Activated T-cell treated with anti-CD3 and anti-CD28 coated beads, Interleukin-2, amount 50 U/mL, for 4 hours (primary cell): ENCODE measurements at regions not wholly inside any gene's neighbourhood (a gene's known extent, or its start where the extent isn't known, plus 50 kb on each side); places are given as distances from the start of the nearest gene placed in this dataset.

Source experiments
- ATAC-seq, 2 donors: fragments of 200-7000 bp; cut with Tn5 transposase; one replicate each; pipeline ENCODE4 v1.10.0; 2021
- DNase-seq: peaks from one replicate; pipeline ENCODE4 v3.0.0-alpha.2; 2020
- H3K27me3 Mint-ChIP-seq: one replicate; pipeline ENCODE4 v1.8.0; 2021; ENCODE audit warnings: low read depth, mixed read lengths
- H3K36me3 Mint-ChIP-seq: one replicate; pipeline ENCODE4 v1.8.0; 2022; ENCODE audit warnings: mixed read lengths; ENCODE audit not compliant: insufficient read depth
- H3K4me1 Mint-ChIP-seq: one replicate; pipeline ENCODE4 v1.8.0; 2021; ENCODE audit warnings: low read depth, mixed read lengths
- H3K4me3 Mint-ChIP-seq: one replicate; pipeline ENCODE4 v1.8.0; 2021; ENCODE audit warnings: mild to moderate bottlenecking, moderate library complexity, mixed read lengths
- H3K9me3 Mint-ChIP-seq: one replicate; pipeline ENCODE4 v1.8.0; 2021; ENCODE audit warnings: mixed read lengths

DNA sequence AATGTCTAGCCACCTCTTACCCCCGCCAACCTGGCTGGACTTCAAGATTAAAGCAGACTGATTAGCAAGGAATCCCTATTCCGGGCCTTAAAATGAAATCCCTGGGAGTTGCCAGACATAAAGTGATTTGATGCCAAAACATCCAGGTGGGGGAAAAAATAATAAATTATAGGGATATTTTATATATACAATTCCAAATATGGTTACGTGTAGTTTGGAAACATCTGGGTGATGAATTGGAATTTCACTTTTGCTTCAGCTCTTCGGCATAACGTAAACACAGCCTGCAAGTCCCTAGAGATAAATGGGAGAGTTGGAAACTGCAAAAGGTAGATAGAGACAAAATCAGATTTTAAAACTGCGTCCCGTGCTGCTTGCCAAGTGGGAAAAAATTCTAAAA is 545.5 kb upstream of the MDFIC2 start:
- DNase-seq (no peak), ATAC-seq (no peak)
- peaks cover 7% of the 10 kb centered on the region for H3K27me3 Mint-ChIP-seq
- no peak overlapping the region for H3K4me3 Mint-ChIP-seq
- H3K36me3 Mint-ChIP-seq, result no peaks in the 10 kb centered on the region
- no peaks in the 10 kb centered on the region for H3K9me3 Mint-ChIP-seq
- H3K4me1 Mint-ChIP-seq, result peaks cover 16% of the 10 kb centered on the region

DNA sequence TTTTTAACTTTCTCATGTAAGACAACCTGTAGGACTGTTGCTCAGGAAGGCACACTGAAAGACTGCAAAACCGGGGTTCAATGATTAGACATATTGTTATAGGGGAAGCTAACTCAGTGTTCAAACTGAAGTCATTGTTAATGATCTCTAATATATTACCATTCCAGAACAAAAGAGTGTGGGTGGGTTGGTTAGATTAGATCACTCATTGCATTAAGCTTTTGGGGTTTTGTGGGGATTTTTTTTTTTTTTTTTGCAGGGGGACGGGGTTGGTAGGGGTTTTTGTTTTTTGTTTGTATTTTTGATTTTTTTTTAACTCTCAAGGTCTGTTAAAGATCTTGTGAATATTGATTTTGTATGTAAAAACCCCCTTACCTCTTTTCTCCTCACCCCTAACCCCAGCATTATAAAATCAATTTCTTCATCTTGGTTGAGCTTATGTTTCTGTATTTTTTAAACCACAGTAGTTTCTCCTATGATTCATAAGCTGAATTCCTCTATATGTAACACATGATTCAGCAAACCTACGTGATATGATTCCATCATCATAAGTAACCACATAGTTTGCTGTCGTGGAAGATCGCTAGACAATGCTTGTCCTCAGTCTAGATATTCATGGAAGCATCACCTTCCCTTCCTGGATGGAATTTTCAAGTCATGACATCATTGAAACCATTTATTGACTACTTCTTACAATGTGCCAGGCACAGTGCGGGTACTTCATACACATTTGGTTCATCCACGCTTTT is 544.1 kb upstream of the MDFIC2 start:
- Mint-ChIP-seq H3K9me3 (no peaks in the 10 kb centered on the region), H3K4me1 (peaks cover 16% of the 10 kb centered on the region), H3K27me3 (peaks cover 8% of the 10 kb centered on the region), H3K36me3 (no peaks in the 10 kb centered on the region), H3K4me3 (no peak overlapping the region)
- ATAC-seq, result peak; percentile 84 to 88
- DNase-seq, result no peak

DNA sequence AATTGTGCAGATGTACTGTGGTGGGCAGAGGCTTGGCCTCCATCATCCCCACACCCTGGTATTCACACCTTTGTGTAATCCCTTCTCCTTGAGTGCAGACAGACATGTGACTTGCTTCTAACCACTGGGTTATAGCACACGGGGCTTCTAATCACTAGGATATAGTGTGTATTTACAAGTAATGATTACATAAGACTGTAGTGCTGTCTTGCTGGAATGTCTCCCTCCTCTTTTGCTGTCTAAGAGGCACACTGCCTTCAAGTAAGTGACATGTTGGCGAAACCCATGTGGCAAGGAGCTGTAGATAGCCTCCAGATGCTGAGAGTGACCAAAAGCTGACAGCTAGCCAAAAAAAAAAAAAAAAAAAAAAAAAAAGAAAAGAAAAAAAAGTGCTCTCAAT is 542.7 kb upstream of the MDFIC2 start:
- H3K27me3 Mint-ChIP-seq, result peaks cover 10% of the 10 kb centered on the region

DNA sequence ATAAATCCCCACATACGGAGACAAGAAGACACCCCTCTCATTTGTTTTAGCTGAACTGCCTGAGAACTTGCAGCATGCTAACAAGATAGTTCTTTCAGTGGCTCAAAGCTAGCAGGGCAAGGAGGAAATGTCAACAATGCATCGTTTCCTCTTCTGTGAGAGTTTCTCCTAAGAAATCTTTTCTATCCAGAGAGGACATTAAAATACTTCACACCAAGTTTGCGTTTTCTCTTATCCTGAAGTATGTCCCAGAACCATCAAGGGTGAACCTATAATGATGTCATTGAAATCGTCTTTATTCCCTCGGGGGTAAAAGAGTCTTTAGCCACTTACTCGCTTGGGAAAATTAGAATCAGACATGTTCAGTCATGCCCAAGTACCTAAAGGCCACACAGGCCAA is 541.7 kb upstream of the MDFIC2 start:
- H3K4me1 Mint-ChIP-seq, result peaks cover 16% of the 10 kb centered on the region
- no peaks in the 10 kb centered on the region for H3K36me3 Mint-ChIP-seq
- H3K27me3 Mint-ChIP-seq, result peaks cover 3% of the 10 kb centered on the region
- no peak for ATAC-seq
- no peak for DNase-seq
- no peak overlapping the region for H3K4me3 Mint-ChIP-seq
- H3K9me3 Mint-ChIP-seq, result no peaks in the 10 kb centered on the region

More for the DNA sequence above, 542.7 kb upstream of the MDFIC2 start:
- ATAC-seq (no peak), DNase-seq (no peak)
- Mint-ChIP-seq H3K36me3 (no peaks in the 10 kb centered on the region), H3K4me1 (peaks cover 16% of the 10 kb centered on the region), H3K4me3 (no peak overlapping the region), H3K9me3 (no peaks in the 10 kb centered on the region)

GRCh38 chr3:70853161-70853944 is 540.9 kb upstream of the MDFIC2 start:
- Mint-ChIP-seq H3K4me3 (no peak overlapping the region), H3K27me3 (peaks cover 7% of the 10 kb centered on the region), H3K36me3 (no peaks in the 10 kb centered on the region), H3K4me1 (peaks cover 16% of the 10 kb centered on the region), H3K9me3 (no peaks in the 10 kb centered on the region)
- DNase-seq, result no peak
- no peak for ATAC-seq

GRCh38 chr3:70849911-70850699 is 537.7 kb upstream of the MDFIC2 start:
- DNase-seq (no peak), ATAC-seq (no peak)
- H3K4me3 Mint-ChIP-seq, result no peak overlapping the region
- no peaks in the 10 kb centered on the region for H3K36me3 Mint-ChIP-seq
- no peaks in the 10 kb centered on the region for H3K9me3 Mint-ChIP-seq
- H3K4me1 Mint-ChIP-seq, result peaks cover 3% of the 10 kb centered on the region
- peaks cover 12% of the 10 kb centered on the region for H3K27me3 Mint-ChIP-seq

GRCh38 chr3:70840106-70840870 is 527.9 kb upstream of the MDFIC2 start:
- H3K9me3 Mint-ChIP-seq, result no peaks in the 10 kb centered on the region
- peak in 1 of 2 donors; percentile 25 for ATAC-seq
- H3K36me3 Mint-ChIP-seq, result no peaks in the 10 kb centered on the region
- H3K4me3 Mint-ChIP-seq, result no peak overlapping the region
- H3K4me1 Mint-ChIP-seq, result peaks cover 12% of the 10 kb centered on the region
- H3K27me3 Mint-ChIP-seq, result peaks cover 4% of the 10 kb centered on the region
- no peak for DNase-seq

DNA sequence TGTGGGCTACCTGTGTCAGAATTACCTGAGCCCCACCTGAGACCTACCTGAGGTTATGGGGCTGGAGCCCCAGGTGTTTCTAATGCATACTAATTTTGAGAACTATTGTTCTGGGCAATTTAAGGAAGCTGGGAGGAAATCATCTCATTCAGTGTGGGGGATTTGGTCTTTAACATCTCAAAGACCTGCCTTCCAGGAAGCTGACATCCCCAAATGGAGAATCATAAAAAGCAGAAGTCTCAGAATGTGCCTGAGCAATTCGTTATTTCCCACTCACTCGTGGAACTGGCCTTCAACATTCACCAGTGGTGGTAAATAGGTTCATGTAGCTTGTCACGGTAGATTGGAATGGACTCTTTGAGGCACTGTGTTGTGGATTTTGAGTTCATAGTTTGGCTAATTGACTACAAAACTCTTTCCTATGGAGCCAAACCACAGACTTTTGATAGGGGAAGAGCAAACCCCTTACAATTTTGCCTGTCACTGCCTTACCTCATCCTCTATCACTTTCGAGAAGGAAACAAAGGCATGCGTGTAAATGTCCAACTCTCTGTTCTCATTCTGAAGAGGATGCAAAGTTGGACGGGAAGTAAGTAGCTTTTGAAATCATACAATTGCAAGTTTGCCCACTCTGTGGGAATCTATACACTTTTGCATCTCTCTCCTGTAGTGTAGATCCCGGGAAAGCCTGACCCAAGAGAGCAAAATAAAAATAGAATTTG is 521.0 kb upstream of the MDFIC2 start:
- no peaks in the 10 kb centered on the region for H3K36me3 Mint-ChIP-seq
- H3K27me3 Mint-ChIP-seq, result peaks cover 3% of the 10 kb centered on the region
- ATAC-seq (no peak), DNase-seq (no peak)
- H3K4me1 Mint-ChIP-seq, result no peaks in the 10 kb centered on the region
- no peaks in the 10 kb centered on the region for H3K9me3 Mint-ChIP-seq
- H3K4me3 Mint-ChIP-seq, result no peak overlapping the region

GRCh38 chr3:70832834-70833205 is 520.4 kb upstream of the MDFIC2 start:
- DNase-seq, result no peak
- H3K9me3 Mint-ChIP-seq, result no peaks in the 10 kb centered on the region

GRCh38 chr3:70832089-70832833 is 519.8 kb upstream of the MDFIC2 start:
- no peaks in the 10 kb centered on the region for H3K9me3 Mint-ChIP-seq
- DNase-seq (no peak), ATAC-seq (no peak)
- no peaks in the 10 kb centered on the region for H3K4me1 Mint-ChIP-seq
- H3K36me3 Mint-ChIP-seq, result no peaks in the 10 kb centered on the region
- H3K4me3 Mint-ChIP-seq, result no peak overlapping the region
- H3K27me3 Mint-ChIP-seq, result peaks cover 3% of the 10 kb centered on the region

More at GRCh38 chr3:70832834-70833205, 520.4 kb upstream of the MDFIC2 start:
- H3K27me3 Mint-ChIP-seq, result peaks cover 3% of the 10 kb centered on the region
- H3K36me3 Mint-ChIP-seq, result no peaks in the 10 kb centered on the region
- no peak overlapping the region for H3K4me3 Mint-ChIP-seq
- no peak for ATAC-seq
- no peaks in the 10 kb centered on the region for H3K4me1 Mint-ChIP-seq

DNA sequence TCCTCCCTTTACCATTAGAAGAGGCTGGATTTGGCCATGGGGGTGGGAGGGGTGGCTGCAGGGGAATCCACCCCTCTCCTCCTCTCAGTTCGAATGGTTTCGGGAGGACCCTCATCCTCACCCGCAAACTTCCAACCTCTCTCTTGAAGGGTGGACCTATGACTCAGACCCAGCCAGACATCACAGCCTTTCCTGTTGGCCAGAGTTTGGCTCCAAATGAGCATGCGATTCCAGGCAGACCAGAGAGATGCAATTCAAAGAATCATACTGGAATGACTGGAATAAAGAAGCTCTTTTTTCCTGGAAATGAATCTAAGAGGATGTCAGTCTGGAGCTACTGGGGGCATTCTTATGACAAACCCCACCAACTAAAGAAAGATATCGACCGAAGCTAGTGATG is 516.7 kb upstream of the MDFIC2 start:
- Mint-ChIP-seq H3K36me3 (no peaks in the 10 kb centered on the region), H3K27me3 (peaks cover 3% of the 10 kb centered on the region), H3K4me3 (no peak overlapping the region), H3K9me3 (no peaks in the 10 kb centered on the region), H3K4me1 (no peaks in the 10 kb centered on the region)
- DNase-seq (no peak), ATAC-seq (no peak)

DNA sequence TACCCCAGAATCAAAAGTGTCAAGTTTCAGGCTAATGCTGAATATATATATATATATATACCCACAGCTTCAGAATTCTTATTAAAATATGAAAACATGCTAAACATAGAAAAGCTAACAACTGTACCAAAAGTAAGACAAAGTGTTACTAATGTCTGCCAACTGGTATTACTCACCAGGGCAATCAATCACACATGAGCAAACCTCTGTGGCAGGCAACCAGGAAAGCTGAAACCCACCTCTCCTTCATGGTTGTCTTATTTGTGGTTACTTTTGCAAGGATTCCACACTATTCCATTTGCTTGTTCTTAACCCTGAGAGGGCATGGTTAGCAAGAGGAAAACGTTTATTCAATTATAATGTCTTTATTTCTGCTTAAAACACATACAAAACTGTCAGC is 512.3 kb upstream of the MDFIC2 start:
- Mint-ChIP-seq H3K27me3 (peaks cover 3% of the 10 kb centered on the region), H3K4me1 (no peaks in the 10 kb centered on the region), H3K4me3 (no peak overlapping the region), H3K36me3 (no peaks in the 10 kb centered on the region), H3K9me3 (no peaks in the 10 kb centered on the region)
- DNase-seq (no peak), ATAC-seq (no peak)

DNA sequence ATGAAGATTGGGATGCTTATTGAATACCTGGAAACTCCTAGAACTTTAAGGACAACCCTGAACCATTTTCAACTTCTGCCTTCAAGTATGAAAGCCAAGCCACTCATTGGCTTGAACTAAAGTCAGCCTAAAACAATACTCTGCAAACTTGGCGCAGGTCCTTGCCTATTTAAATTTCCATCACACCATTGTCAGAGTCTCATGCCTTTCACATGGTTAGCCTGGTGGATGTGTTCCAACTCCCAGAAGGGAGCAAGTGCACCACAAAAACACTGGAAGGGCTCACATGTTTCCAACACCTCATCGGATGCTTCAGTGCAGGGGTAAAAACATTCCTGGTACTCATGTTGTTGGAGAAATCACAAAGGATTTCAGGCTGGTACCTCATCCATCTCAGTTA is 511.6 kb upstream of the MDFIC2 start:
- no peak overlapping the region for H3K4me3 Mint-ChIP-seq
- peaks cover 3% of the 10 kb centered on the region for H3K27me3 Mint-ChIP-seq
- no peaks in the 10 kb centered on the region for H3K36me3 Mint-ChIP-seq
- no peaks in the 10 kb centered on the region for H3K4me1 Mint-ChIP-seq
- no peaks in the 10 kb centered on the region for H3K9me3 Mint-ChIP-seq
- no peak for ATAC-seq
- no peak for DNase-seq
